BLaER1 (cell line): ENCODE measurements at regions not wholly inside any gene's neighbourhood (a gene's known extent, or its start where the extent isn't known, plus 50 kb on each side); places are given as distances from the start of the nearest gene placed in this dataset.

ENCODE experiments used
- H3K27ac ChIP-seq: shearing (Covaris generic); formaldehyde crosslinking; 2 replicates; pipeline ENCODE4 v1.8.1; 2022
- H3K27me3 ChIP-seq: shearing (Covaris generic); formaldehyde crosslinking; 2 replicates; pipeline ENCODE4 v1.8.1; 2022
- H3K36me3 ChIP-seq: shearing (Covaris generic); formaldehyde crosslinking; 2 replicates; pipeline ENCODE4 v1.8.1; 2022
- H3K4me1 ChIP-seq: shearing (Covaris generic); formaldehyde crosslinking; 2 replicates; pipeline ENCODE4 v1.8.1; 2022
- H3K4me2 ChIP-seq: shearing (Covaris generic); formaldehyde crosslinking; 2 replicates; pipeline ENCODE4 v1.8.1; 2022
- H3K4me3 ChIP-seq: shearing (Covaris generic); formaldehyde crosslinking; 2 replicates; pipeline ENCODE4 v1.8.1; 2022
- H3K9ac ChIP-seq: shearing (Covaris generic); formaldehyde crosslinking; 2 replicates; pipeline ENCODE4 v1.8.1; 2022
- H3K9me3 ChIP-seq: shearing (Covaris generic); formaldehyde crosslinking; 2 replicates; pipeline ENCODE4 v1.8.1; 2022
- H4K20me1 ChIP-seq: shearing (Covaris generic); formaldehyde crosslinking; 2 replicates; pipeline ENCODE4 v1.8.1; 2022
- Cebpa-rat ChIP-seq: shearing (Covaris generic); IDR thresholded peaks from 2 replicates; pipeline ENCODE4 v1.8.1; 2022

- Histone ChIP-seq H3K9ac (no peak overlapping the region), H3K4me2 (no peak overlapping the region), H3K36me3 (no peaks in the 10 kb centered on the region), H3K27me3 (no peaks in the 10 kb centered on the region), H3K9me3 (no peaks in the 10 kb centered on the region), H3K4me1 (no peaks in the 10 kb centered on the region), H4K20me1 (no peaks in the 10 kb centered on the region), H3K4me3 (no peak overlapping the region), H3K27ac (no peak overlapping the region)
- TF ChIP-seq Cebpa-rat, result no peak
Measured at GRCh38 chr6:140303218-140303949, 928.9 kb upstream of the CITED2 start.

- H3K4me1 ChIP-seq, result no peaks in the 10 kb centered on the region
- no peaks in the 10 kb centered on the region for H3K27me3 ChIP-seq
- H3K9ac ChIP-seq, result no peak overlapping the region
- H3K9me3 ChIP-seq, result no peaks in the 10 kb centered on the region
- no peaks in the 10 kb centered on the region for H3K36me3 ChIP-seq
- H3K27ac ChIP-seq, result no peak overlapping the region
- H3K4me2 ChIP-seq, result no peak overlapping the region
- no peak for TF ChIP-seq Cebpa-rat
- H4K20me1 ChIP-seq, result no peaks in the 10 kb centered on the region
- H3K4me3 ChIP-seq, result no peak overlapping the region
Measured at GRCh38 chr6:140300331-140300730, 925.9 kb upstream of the CITED2 start.

GRCh38 chr6:140289186-140289585 is 914.7 kb upstream of the CITED2 start:
- Histone ChIP-seq H3K4me3 (no peak overlapping the region), H3K27me3 (no peaks in the 10 kb centered on the region), H3K4me1 (no peaks in the 10 kb centered on the region), H4K20me1 (no peaks in the 10 kb centered on the region), H3K9ac (no peak overlapping the region), H3K9me3 (no peaks in the 10 kb centered on the region), H3K36me3 (no peaks in the 10 kb centered on the region), H3K27ac (no peak overlapping the region), H3K4me2 (no peak overlapping the region)
- no peak for TF ChIP-seq Cebpa-rat

- TF ChIP-seq Cebpa-rat, result no peak
- no peak overlapping the region for H3K4me2 ChIP-seq
- H3K27me3 ChIP-seq, result no peaks in the 10 kb centered on the region
- H3K9me3 ChIP-seq, result no peaks in the 10 kb centered on the region
- no peak overlapping the region for H3K9ac ChIP-seq
- no peak overlapping the region for H3K27ac ChIP-seq
- no peaks in the 10 kb centered on the region for H4K20me1 ChIP-seq
- no peaks in the 10 kb centered on the region for H3K36me3 ChIP-seq
- H3K4me3 ChIP-seq, result no peak overlapping the region
- H3K4me1 ChIP-seq, result no peaks in the 10 kb centered on the region
Measured at GRCh38 chr6:140285998-140286690, 911.7 kb upstream of the CITED2 start.

- no peaks in the 10 kb centered on the region for H4K20me1 ChIP-seq
- no peaks in the 10 kb centered on the region for H3K36me3 ChIP-seq
- H3K4me1 ChIP-seq, result no peaks in the 10 kb centered on the region
- H3K27ac ChIP-seq, result no peak overlapping the region
- H3K27me3 ChIP-seq, result no peaks in the 10 kb centered on the region
- no peak for TF ChIP-seq Cebpa-rat
- no peak overlapping the region for H3K4me2 ChIP-seq
- no peaks in the 10 kb centered on the region for H3K9me3 ChIP-seq
- no peak overlapping the region for H3K9ac ChIP-seq
- H3K4me3 ChIP-seq, result no peak overlapping the region
Measured at GRCh38 chr6:140285471-140285870, 911.0 kb upstream of the CITED2 start.

- H4K20me1 ChIP-seq, result no peaks in the 10 kb centered on the region
- no peak overlapping the region for H3K9ac ChIP-seq
- no peaks in the 10 kb centered on the region for H3K27me3 ChIP-seq
- H3K9me3 ChIP-seq, result no peaks in the 10 kb centered on the region
- H3K36me3 ChIP-seq, result no peaks in the 10 kb centered on the region
- no peak for TF ChIP-seq Cebpa-rat
- H3K4me3 ChIP-seq, result no peak overlapping the region
- H3K4me1 ChIP-seq, result no peaks in the 10 kb centered on the region
- H3K4me2 ChIP-seq, result no peak overlapping the region
- H3K27ac ChIP-seq, result no peak overlapping the region
Measured at GRCh38 chr6:140284871-140285270, 910.4 kb upstream of the CITED2 start.

GRCh38 chr6:140283197-140283596 is 908.7 kb upstream of the CITED2 start:
- no peak overlapping the region for H3K27ac ChIP-seq
- TF ChIP-seq Cebpa-rat, result no peak
- H3K4me1 ChIP-seq, result no peaks in the 10 kb centered on the region
- no peak overlapping the region for H3K4me3 ChIP-seq
- H3K9ac ChIP-seq, result no peak overlapping the region
- H3K36me3 ChIP-seq, result no peaks in the 10 kb centered on the region
- no peaks in the 10 kb centered on the region for H3K27me3 ChIP-seq
- H4K20me1 ChIP-seq, result no peaks in the 10 kb centered on the region
- no peak overlapping the region for H3K4me2 ChIP-seq
- H3K9me3 ChIP-seq, result no peaks in the 10 kb centered on the region

- H3K27me3 ChIP-seq, result no peaks in the 10 kb centered on the region
- no peaks in the 10 kb centered on the region for H3K4me1 ChIP-seq
- H3K4me3 ChIP-seq, result no peak overlapping the region
- H3K36me3 ChIP-seq, result no peaks in the 10 kb centered on the region
- no peak overlapping the region for H3K4me2 ChIP-seq
- H3K9ac ChIP-seq, result no peak overlapping the region
- no peaks in the 10 kb centered on the region for H3K9me3 ChIP-seq
- no peaks in the 10 kb centered on the region for H4K20me1 ChIP-seq
- no peak for TF ChIP-seq Cebpa-rat
- H3K27ac ChIP-seq, result no peak overlapping the region
Measured at GRCh38 chr6:140281767-140282166, 907.3 kb upstream of the CITED2 start.

GRCh38 chr6:140281236-140281635 is 906.8 kb upstream of the CITED2 start:
- no peaks in the 10 kb centered on the region for H3K27me3 ChIP-seq
- no peak overlapping the region for H3K4me2 ChIP-seq
- no peaks in the 10 kb centered on the region for H3K36me3 ChIP-seq
- no peaks in the 10 kb centered on the region for H4K20me1 ChIP-seq
- no peaks in the 10 kb centered on the region for H3K9me3 ChIP-seq
- H3K9ac ChIP-seq, result no peak overlapping the region
- H3K27ac ChIP-seq, result no peak overlapping the region
- no peaks in the 10 kb centered on the region for H3K4me1 ChIP-seq
- H3K4me3 ChIP-seq, result no peak overlapping the region
- no peak for TF ChIP-seq Cebpa-rat

- H3K4me1 ChIP-seq, result no peaks in the 10 kb centered on the region
- H3K9ac ChIP-seq, result no peak overlapping the region
- no peak overlapping the region for H3K4me2 ChIP-seq
- no peaks in the 10 kb centered on the region for H3K36me3 ChIP-seq
- no peak overlapping the region for H3K4me3 ChIP-seq
- TF ChIP-seq Cebpa-rat, result no peak
- no peaks in the 10 kb centered on the region for H3K9me3 ChIP-seq
- no peak overlapping the region for H3K27ac ChIP-seq
- H4K20me1 ChIP-seq, result no peaks in the 10 kb centered on the region
- H3K27me3 ChIP-seq, result no peaks in the 10 kb centered on the region
Measured at GRCh38 chr6:140276719-140277118, 902.3 kb upstream of the CITED2 start.
